Limb (tissue), 2 donors: ENCODE measurements at regions not wholly inside any gene's neighbourhood (a gene's known extent, or its start where the extent isn't known, plus 50 kb on each side); places are given as distances from the start of the nearest gene placed in this dataset.
A peak's percentile ranks its signal among the peaks of the same experiment; 100 is the strongest.
"Not testable (repeated sequence)": the region's sequence is repeated elsewhere in the genome, so short reads cannot be mapped to it uniquely, and the experiment has no call there.

Source experiments
- DNase-seq, 2 donors: peaks; one replicate each; pipeline ENCODE4 v3.0.0-alpha.2; 2016; ENCODE audit errors: extremely low spot score in 2 of 2

DNA sequence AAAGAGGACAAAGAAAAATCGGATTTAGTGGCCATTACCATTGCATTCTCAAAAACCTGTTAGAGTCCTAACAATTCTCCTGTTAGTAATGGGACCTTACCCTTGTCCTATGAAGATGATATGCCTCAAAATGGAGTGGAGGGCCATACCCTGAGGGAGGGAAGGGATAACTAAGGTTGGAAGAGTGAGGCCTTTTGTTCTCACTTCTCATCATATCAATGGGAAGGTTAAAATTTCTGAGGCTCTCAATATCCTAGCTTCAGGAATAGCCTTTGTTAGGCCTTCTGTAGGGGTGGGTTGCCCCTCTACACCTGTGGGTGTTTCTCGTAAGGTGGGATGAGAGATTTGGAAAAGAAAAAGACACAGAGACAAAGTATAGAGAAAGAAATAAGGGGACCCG is 109.4 kb upstream of the SGIP1 start:
- not testable (repeated sequence) for DNase-seq

DNA sequence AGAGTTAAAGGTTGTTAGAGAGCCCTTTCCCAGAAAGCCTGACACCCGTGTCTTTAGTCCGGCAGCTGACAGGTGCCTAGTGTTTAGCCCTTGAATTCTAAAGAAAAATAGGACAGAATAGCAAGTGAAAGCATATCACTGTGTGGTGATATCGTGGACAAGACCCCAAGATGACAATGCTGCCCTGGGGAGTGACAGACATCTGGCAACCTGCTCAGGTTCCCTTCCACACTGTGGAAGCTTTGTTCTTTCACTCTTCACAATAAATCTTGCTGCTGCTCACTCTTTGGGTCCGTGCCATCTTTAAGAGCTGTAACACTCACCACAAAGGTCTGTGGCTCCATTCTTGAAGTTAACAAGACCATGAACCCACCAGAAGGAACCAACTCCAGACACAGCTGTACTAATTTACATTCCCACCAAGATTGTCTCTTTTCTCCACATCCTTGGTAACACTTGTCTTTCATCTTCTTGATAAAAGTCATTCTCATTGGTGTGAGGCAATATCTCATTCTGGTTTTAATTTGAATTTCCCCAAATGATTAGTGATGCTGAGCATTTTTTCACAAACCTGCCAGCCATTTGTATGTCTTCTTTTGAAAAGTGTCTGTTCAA is 107.6 kb upstream of the SGIP1 start:
- no peak for DNase-seq

DNA sequence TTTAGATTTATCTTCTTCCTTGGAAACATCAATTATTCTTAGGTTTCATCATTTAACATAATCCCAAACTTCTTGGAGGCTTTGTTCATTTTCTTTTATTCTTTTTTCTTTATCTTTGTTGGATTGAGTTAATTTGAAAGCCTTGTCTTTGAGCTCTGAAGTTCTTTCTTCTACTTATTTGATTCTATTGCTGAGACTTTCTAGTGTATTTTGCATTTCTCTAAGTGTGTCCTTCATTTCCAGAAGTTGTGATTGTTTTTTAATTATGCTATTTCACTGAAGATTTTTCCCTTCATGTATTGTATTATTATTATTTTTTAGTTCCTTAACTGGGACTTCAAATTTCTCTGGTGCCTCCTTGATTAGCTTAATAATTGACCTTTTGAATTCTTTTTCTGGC is 103.1 kb upstream of the SGIP1 start:
- DNase-seq = not testable (repeated sequence)

DNA sequence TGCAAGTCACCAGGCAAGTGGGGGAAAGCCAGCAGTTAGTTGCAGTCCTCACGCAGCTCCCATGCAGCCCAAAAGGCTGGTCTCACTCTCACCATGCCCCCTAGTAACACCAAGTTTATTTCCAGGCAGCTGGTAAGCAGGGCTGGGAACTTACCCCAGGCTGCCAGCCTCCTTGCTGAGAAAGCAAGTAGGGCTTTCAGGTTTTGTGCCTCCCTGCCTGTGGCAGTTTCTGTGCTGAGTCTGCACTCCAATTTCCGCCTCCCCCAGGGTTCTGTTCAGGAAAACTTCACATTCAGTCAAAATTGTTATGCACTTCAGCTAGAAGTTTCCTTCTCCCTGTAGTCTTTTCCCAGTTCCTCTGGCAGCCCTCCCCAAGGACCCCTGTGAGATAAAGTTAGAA is 102.0 kb upstream of the SGIP1 start:
- no peak for DNase-seq

DNA sequence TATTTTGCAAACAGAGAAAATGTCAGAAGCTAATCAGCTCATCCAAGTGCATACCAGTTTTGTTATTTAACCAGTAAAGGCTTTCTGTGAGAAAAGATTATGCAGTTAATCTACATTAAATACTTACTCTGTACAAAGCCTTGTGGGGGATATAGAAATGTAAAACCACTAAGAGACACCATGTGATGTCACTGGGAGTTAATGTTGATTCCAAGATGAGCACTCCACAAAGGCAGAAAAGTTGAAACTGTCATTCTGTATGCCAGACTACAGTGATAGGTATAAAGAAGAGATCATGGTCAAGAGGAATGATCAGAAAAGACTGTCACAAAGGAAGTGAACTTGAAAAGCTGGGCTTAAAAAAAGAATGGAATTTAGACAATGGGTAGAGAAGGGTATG is 100.3 kb upstream of the SGIP1 start:
- DNase-seq = no peak

DNA sequence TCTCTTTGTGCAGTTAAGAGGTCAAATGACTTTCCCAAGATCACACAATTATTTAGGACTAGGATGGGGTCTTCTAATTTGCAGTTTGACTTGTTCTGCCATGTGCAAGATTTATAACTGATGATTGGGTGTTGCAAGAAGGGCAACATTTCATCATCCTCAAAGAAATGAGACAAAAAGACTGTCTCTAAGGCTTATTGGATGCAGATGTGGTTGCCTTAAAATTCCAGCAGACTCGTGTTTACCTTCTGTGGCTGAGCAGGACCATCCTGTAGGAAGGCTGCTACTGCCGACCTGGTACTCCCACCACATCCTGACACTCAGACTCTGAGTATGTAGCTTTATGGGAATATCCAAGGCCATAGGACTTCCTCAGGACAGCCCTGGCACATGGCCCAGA is 99.9 kb upstream of the SGIP1 start:
- no peak for DNase-seq

DNA sequence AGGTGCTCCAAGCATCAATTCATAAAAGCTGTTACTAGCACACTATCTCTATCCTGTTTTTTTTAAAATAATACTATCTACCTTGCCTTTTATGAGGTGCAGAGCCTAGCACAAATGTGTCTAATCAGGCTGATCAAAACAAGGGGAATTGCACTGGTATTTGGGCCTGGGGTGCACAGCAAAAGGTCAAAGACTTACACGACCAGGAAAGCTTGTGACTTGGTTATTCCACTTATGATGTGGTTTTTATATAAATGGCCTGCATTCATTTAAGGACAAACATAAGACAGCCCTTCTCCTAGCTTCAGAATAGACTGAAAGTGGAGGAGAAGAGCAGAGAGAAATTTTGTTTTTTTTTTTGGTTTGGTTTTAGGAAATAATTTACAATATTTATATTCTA is 98.4 kb upstream of the SGIP1 start:
- no peak for DNase-seq

DNA sequence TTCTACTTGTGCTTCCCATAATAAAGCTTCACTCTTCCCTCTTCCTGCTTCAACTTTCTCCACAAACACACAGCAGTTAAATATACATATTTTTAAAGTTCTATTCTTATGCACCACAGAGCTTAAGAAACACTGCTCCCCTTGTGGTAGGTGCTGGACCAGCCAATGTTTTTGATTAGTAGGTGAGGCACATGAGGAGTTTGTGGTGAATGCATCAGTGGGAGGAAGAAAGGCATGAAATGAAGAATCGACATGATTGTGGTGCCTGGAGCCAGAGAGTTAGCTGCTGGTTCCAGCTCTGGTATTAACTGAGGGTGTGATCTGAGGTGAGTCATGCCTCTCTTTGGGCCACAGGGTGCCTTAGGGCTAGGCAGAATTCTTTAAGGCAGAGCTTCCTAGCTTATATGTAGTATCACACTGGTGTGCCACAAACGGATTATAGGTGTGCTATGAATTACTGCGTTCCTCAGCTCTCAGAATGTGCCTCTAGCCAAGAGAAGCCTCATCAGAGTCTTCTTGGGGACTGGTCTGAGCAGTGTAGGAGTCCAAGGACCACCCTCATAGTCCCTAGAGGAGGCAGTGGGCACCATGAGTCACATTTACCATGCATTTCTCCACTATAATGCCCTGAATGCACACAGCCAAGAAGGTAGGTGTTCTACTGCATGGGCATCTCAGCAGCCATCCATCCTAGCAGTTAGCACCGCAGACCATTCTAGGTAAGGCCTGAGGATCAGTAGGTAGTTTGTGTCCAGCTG is 97.4 kb upstream of the SGIP1 start:
- no peak for DNase-seq

DNA sequence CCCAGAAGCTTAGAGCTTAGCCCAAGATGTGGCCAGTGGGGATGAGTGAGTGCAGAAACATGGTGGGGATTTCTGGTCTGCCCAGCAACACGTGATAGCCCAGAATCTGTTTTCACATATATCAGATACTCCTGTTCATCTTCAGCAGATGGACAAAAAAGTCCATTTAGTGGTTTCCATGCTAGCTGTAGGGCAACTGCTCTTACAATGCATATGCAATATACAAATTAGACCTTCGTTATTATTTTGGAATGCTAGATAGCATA is 96.9 kb upstream of the SGIP1 start:
- DNase-seq = no peak

DNA sequence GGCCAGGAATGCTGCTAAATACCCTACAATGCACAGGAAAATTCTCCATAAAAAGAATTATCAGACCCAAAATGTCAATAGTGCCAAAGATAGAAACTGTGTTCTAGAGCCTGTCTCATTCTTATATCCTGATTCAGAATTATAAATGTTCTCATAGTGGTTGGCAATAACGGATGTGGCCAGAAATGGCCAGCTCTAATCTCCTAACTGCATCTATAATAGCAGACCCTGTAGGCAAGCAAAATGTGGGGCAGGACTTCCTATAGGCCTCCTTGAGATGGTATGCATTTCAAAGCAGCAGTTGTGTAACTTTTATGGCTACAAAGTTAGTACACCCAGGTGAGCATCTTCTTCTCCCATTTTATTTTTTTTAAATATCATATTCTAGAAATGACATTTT is 95.9 kb upstream of the SGIP1 start:
- no peak for DNase-seq

DNA sequence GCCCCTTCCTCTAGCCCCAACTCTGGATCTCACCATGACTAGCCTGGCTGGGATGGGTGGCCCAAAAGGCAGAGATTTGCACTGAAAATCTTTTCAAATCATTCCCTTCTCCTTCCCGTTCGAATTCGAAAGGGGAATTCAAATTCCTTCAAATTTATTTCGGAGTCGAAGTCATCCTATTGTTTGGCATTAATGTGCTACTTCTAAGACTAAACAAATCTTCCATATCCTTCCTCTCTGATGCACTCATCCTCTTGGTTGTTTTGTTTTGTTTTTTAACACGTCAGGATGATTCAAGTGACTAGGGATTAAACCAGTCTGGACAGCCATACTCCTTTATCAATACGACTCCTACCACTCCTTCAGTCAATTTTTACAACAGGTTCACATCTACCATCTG is 95.5 kb upstream of the SGIP1 start:
- no peak for DNase-seq

DNA sequence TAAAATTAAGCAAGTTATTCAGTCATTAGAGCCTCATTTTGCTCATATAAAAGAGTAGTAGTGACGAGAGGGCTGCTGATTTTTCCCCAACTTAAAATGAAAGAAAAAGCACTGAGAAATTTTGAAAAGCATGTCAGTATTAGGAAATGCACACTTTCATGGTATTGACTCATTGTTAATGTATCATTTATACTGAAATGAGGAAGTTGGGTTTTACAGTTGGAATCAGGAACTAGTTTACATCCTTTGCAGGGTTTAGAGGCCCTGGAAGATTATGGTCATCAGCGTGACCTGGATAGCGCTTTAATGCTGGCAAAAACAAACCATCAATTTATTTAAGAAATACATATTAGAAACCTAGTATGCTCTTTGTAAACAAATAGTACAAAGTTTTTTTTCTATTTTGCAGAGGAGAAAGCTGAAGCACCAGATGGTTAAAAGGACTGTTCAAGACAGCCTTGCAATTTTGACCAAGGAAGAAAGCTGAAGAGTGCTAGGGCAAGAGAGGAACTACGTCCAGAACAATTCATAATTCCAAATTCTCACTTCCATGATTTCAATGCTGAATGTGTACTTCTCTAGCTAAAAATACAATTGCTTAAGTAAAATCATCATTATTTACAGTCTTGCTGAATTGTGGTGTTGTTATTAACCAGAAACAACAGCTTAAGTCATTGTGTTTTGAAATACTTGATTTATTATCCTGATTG is 94.8 kb upstream of the SGIP1 start:
- no peak for DNase-seq

DNA sequence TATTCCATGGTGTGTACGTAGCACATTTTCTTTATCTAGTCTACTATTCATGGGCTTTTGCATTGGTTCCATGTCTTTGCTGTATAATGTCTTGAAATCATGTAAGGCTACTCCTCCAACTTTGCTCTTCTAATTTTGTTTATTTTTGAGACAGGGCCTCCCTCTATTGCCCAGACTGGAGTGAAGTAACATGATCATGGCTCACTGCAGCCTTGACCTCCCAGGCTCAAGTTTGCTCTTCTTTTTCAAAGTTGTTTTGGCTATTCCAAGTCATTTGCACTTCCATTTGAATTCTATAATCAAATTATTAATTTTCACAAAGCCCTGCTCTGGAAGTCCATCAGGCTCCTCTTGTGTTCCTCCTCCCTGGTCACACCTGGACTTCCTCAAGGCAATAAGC is 90.2 kb upstream of the SGIP1 start:
- DNase-seq = no peak

DNA sequence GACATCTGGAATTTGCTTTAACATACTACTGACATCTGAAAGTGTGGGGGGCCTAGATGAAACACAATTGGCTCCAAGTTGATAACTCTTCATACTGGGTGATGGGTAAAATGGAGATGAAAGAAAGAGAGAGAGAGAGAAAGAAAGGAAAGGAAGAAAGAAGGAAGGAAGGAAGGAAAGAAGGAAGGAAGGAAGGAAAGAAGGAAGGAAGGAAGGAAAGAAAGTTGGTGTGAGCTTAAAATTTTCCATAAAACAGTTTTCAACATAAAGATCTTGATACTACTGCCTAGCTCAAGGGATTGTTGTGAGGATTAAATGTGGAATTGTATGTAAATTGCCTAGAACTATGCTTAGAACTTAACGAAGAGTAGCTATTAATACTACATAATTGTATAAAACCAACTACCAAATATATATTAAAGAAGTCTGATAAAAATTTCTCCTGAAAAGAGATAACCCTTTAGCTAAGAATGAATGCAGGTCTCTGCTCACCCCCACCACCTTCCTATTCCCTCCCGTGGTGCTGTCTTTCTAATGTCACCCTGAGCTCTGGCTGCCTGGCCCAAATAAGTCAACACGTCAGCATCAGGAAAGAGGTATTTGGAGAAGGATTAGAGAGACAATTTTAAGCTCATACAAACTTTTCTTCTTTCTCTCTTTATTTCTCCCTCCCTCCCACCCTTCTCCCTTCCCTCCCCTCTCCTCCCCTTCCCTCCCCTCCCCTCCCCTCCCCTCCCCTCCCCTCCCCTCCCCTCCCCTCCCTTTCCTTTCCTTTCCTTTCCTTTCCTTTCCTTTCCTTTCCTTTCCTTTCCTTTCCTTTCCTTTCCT is 89.3 kb upstream of the SGIP1 start:
- DNase-seq = no peak

DNA sequence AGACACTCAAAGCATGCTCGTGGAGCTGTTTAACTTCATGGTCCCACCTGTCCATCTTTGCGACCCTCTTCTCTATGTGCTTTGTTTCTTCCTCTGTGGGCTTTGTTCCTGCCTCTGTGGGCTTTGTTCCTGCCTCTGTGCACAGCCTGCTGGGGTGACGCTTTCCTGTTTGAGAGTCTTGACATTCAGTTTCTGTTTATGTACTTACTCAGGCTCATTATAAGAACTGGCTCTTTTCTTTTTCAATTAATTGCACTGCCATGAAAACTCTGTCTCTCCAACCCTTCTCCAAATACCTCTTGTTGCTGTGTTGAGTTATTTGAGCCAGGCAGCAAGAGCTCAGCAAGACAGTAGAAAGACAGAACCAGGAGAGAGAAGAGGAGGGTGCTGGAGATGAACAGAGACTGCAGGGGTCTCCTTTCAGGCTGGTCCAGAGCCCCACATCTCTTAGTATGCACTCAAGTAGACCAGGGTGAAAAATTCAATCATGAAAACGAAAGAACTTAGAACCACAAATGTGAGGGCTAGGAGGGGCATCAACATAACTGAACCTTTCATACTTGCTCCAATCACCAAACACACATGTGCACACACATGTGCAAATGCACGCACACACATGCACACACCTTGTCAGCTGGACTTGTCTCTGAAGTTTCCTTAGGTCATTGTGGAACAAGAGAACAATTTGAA is 88.3 kb upstream of the SGIP1 start:
- no peak for DNase-seq

DNA sequence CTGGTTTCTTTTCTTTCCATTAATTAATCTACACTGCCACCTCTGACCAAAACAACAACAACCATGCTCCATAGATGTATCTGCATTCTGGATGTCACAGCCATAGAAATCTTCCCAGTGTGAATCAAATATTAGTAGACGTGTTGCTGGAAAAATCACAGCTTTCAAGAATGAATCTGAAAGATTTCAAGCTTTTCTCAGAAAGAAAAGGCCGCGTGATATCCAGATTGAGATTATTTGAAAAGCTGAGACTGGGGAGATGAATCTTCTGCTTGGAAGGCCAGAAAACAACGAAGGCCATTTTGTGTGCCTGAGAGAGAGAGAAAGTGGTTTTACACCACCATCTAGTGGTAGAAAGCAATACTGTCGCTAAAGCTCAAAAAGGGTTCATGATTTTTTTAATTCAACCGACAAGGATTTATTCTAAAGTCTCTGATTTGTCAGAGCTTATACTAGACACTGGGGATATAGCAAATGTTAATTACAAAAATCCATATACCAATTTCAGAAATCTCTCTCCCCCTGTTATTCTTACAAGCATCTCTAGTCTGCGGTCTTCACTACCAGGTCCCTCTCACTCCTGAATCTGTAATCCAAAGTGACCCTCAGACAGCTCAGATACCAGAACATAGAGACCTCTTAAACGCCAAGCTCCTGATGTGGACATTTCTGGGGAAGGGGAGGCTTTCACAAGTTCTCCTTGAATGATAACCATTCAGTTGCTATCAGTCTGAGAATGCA is 87.5 kb upstream of the SGIP1 start:
- DNase-seq = peak in 1 of 2 donors; percentile 85

DNA sequence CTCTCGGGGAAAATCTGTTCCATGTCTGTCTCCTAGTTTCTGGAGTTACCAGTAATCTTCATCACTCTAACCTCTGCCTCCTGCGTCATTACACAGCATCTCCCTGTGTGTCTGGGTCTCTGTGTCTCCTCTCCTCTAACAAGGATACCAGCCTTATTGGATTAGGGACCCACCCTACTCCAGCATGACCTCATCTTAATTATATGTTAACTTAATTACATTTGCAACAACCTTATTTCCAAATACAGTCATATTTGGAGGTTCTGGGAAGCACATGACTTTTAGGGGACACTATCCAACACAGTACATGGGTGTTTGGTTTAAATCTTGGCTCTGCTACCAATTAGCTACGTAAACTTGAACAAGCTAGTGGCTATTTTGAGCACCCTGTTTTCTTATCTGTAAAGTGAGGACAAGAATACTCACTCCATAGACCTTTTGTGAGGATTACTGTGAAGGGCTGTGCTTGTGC is 83.9 kb upstream of the SGIP1 start:
- DNase-seq = no peak

DNA sequence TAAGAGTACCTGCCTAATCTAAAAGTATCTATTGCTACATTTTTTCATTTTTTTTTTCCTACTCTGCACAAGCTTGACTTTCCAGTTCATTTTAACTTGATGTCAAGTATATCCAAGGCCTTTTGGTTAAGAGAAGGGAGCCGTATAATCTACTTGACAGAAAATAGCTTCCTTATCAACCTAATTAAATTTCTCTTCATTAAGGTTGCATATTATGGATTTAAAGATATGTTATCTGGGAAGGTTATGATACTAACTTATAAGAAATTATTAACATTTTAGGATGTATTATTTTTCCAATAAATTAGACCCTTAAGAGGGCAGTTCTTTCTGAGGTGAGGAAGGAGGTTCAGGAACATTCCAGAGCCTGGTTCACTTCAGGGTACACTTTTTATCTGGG is 83.1 kb upstream of the SGIP1 start:
- no peak for DNase-seq

DNA sequence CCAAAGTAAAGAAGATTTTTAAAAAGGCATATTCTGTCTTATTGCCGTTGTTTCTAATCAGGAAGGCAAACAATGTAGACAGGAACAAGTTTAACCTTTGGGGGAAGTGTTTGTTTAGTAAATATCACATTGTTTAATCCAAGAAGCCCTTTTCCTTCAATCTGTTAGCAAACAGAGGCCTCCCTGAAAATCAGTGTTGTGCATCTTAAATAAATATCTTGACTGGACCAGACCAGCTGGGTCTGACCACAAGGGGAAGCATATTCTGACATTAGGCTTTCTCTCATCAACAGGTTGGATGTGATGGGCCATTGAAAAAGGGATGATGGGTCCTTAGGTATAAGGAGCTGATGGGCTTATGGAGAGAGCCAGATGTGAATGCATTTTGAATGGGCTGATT is 81.8 kb upstream of the SGIP1 start:
- no peak for DNase-seq

DNA sequence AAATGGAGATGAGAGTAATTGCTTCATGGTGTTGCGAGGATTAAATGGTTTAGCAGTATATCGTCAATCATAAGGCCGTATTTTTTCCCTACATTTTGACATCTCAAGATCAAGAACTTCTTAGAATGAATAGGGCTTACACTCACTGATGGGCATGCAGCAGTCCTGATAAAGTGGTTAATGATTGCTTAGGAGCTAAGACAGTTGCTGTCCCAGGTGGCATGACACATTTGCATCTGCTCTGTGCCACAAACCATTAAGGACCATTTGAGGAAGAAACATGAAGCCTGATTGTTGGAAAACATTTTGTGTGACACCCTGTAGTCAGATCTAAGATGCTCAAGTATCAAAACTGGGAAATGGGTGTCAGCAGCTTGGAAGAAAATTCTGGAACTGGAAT is 81.0 kb upstream of the SGIP1 start:
- no peak for DNase-seq

DNA sequence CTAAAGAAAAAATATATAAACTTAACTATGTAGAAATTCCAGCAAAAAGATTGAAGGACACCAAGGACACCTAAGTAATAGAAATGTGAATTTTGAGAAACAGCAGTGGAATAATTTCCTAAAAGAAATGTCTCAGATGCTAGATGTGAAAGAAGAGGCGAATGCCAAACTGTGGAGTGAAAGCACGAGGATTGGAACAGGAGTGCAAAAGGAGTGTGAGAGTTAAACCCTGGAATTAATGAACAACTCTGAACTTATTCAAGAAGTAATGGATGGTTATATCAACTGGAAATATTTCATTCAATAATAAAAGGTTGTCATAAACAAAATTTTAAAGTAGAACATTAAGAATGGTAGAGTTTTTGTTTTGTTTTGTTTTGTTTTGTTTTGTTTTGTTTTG is 78.5 kb upstream of the SGIP1 start:
- DNase-seq = no peak
